Inflammatory macrophage treated with lipopolysaccharide for 4 hours (primary cell): ENCODE measurements at regions not wholly inside any gene's neighbourhood (a gene's known extent, or its start where the extent isn't known, plus 50 kb on each side); places are given as distances from the start of the nearest gene placed in this dataset.
A peak's percentile ranks its signal among the peaks of the same experiment; 100 is the strongest.

Experiments used
- DNase-seq: peaks from one replicate; pipeline ENCODE4 v3.0.0-alpha.2; 2020

GRCh38 chr6:71444222-71444621 lies 155.6 kb downstream of the OGFRL1 start:
- DNase-seq: no peak

GRCh38 chr6:71446057-71446456 lies 157.4 kb downstream of the OGFRL1 start:
- no peak for DNase-seq

GRCh38 chr6:71446470-71446869 lies 157.9 kb downstream of the OGFRL1 start:
- DNase-seq: no peak

GRCh38 chr6:71452697-71453370 lies 164.2 kb downstream of the OGFRL1 start:
- no peak for DNase-seq

- no peak for DNase-seq
These were observed 164.7 kb downstream of the OGFRL1 start for GRCh38 chr6:71453371-71453706.

- peak; percentile 48 for DNase-seq
These were observed 165.4 kb downstream of the OGFRL1 start for GRCh38 chr6:71454056-71454455.

GRCh38 chr6:71457929-71458328 lies 169.3 kb downstream of the OGFRL1 start:
- no peak for DNase-seq

GRCh38 chr6:71459162-71459561 lies 170.6 kb downstream of the OGFRL1 start:
- no peak for DNase-seq

GRCh38 chr6:71460933-71461332 lies 172.3 kb downstream of the OGFRL1 start:
- DNase-seq: no peak

- no peak for DNase-seq
These were observed 174.4 kb downstream of the OGFRL1 start for GRCh38 chr6:71463061-71463460.

- DNase-seq: no peak
These were observed 176.5 kb downstream of the OGFRL1 start for GRCh38 chr6:71465096-71465495.

GRCh38 chr6:71466362-71466761 lies 177.8 kb downstream of the OGFRL1 start:
- no peak for DNase-seq

GRCh38 chr6:71468038-71468437 lies 179.4 kb downstream of the OGFRL1 start:
- no peak for DNase-seq

- no peak for DNase-seq
These were observed 180.5 kb downstream of the OGFRL1 start for GRCh38 chr6:71468841-71469700.

- no peak for DNase-seq
These were observed 183.1 kb downstream of the OGFRL1 start for GRCh38 chr6:71471718-71472117.

- DNase-seq: peak; percentile 6
These were observed 185.3 kb downstream of the OGFRL1 start for GRCh38 chr6:71473926-71474325.

GRCh38 chr6:71474942-71475341 lies 186.3 kb downstream of the OGFRL1 start:
- DNase-seq: no peak

- DNase-seq: no peak
These were observed 187.8 kb downstream of the OGFRL1 start for GRCh38 chr6:71476371-71476770.

- DNase-seq: no peak
These were observed 188.3 kb downstream of the OGFRL1 start for GRCh38 chr6:71476872-71477271.

GRCh38 chr6:71478834-71479541 lies 190.4 kb downstream of the OGFRL1 start:
- peak; percentile 44 for DNase-seq

- DNase-seq: no peak
These were observed 192.0 kb downstream of the OGFRL1 start for GRCh38 chr6:71480577-71480976.

- DNase-seq: peak; percentile 4
These were observed 192.4 kb downstream of the OGFRL1 start for GRCh38 chr6:71481011-71481410.

GRCh38 chr6:71481801-71482200 lies 193.2 kb downstream of the OGFRL1 start:
- no peak for DNase-seq

- no peak for DNase-seq
These were observed 194.1 kb downstream of the OGFRL1 start for GRCh38 chr6:71482742-71483141.
